Left lung (tissue), 4 donors: ENCODE measurements at regions not wholly inside any gene's neighbourhood (a gene's known extent, or its start where the extent isn't known, plus 50 kb on each side); places are given as distances from the start of the nearest gene placed in this dataset.

Experiments used
- ATAC-seq: fragments of 200-7000 bp; cut with Tn5 transposase; one replicate; pipeline ENCODE4 v1.9.1; 2020; ENCODE audit warnings: moderate library complexity
- DNase-seq, 4 donors: peaks; one replicate each; pipeline ENCODE4 v3.0.0-alpha.2; 2013 to 2020
- H3K27ac ChIP-seq, 2 donors: fragments of 200-600 bp; sonication (generic) in 1 of 2; one replicate each; pipeline versions ENCODE4 v1.5.0 to v1.8.0; 2020 to 2021
- H3K27me3 ChIP-seq, 2 donors: fragments of 200-600 bp; sonication (generic) in 1 of 2; one replicate each; pipeline versions ENCODE4 v1.5.0 to v1.8.0; 2020 to 2021
- H3K36me3 ChIP-seq, 2 donors: fragments of 200-600 bp; sonication (generic) in 1 of 2; one replicate each; pipeline versions ENCODE4 v1.5.0 to v1.8.0; 2020 to 2021
- H3K4me1 ChIP-seq, 2 donors: fragments of 200-600 bp; one replicate each; pipeline ENCODE4 v1.8.0; 2021
- H3K4me3 ChIP-seq, 2 donors: fragments of 200-600 bp; sonication (generic) in 1 of 2; one replicate each; pipeline versions ENCODE4 v1.5.0 to v1.8.0; 2020 to 2021; ENCODE audit warnings: mild to moderate bottlenecking in 1 of 2
- H3K9me3 ChIP-seq, 2 donors: fragments of 200-600 bp; sonication (generic) in 1 of 2; one replicate each; pipeline versions ENCODE4 v1.5.0 to v1.8.0; 2020 to 2021
- intact Hi-C, 2 donors: fragments of 100-400 bp; cut with DNase I; formaldehyde crosslinking; loops; one replicate each; pipeline versions ENCODE4 v1.11.2 to v1.14.2; 2022
- TF ChIP-seq, protein P1 (sequence below), 2 donors: fragments of 200-600 bp; sonication (generic) in 1 of 2; IDR thresholded peaks; one replicate each; pipeline versions ENCODE4 v1.5.0 to v1.8.0; 2021; ENCODE audit warnings: antibody characterized with exemption in 2 of 2
- donor health status: DM: no; HTN: yes; CAD: no.
- donor health status: DM: no; HTN: no; CAD: no.

DNA sequence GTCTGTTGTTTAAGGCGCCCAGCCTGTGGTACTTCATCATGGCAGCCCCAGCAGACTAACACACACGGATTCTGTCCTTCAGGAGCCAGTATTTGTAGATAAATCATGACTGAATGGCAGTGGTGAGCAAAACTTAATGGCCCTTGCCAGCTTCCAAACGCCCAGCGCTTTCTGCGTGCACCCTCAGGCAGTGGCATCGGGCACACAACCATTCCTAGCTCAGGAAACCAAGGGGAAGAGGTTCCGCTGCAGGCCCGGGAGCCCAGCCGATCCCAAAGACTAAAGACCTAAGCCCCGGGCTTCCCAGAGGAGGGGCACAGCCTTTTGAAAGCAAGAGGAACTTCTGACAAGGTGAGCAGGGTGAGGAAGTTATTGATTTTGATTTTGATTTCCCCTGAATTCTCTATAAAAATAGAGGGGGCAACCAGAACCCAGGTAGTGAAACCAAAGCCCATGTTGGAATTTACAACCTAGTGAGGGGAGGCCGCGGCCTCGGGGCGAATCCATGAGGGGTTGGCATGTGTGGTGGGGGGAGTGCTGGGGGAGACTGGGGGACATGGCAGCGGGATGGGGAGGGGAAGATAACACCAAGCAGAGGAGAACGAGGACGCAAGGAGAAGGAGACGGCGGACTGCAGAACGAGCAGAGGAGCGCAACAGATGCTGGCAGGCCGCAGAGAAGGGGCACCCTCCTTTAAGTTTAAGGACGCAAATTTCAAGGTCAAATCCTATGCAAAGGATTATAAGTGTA lies 79.9 kb upstream of the SEPTIN5 start:
- ATAC-seq (no peak), DNase-seq (no peak)
- no peaks in the 10 kb centered on the region for H3K9me3 ChIP-seq
- H3K4me3 ChIP-seq = no peak overlapping the region
- H3K36me3 ChIP-seq = no peaks in the 10 kb centered on the region
- TF ChIP-seq, protein P1, sequence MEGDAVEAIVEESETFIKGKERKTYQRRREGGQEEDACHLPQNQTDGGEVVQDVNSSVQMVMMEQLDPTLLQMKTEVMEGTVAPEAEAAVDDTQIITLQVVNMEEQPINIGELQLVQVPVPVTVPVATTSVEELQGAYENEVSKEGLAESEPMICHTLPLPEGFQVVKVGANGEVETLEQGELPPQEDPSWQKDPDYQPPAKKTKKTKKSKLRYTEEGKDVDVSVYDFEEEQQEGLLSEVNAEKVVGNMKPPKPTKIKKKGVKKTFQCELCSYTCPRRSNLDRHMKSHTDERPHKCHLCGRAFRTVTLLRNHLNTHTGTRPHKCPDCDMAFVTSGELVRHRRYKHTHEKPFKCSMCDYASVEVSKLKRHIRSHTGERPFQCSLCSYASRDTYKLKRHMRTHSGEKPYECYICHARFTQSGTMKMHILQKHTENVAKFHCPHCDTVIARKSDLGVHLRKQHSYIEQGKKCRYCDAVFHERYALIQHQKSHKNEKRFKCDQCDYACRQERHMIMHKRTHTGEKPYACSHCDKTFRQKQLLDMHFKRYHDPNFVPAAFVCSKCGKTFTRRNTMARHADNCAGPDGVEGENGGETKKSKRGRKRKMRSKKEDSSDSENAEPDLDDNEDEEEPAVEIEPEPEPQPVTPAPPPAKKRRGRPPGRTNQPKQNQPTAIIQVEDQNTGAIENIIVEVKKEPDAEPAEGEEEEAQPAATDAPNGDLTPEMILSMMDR (IDR thresholded peaks at IDR 0.05) = no peak
- peaks cover 0 to 6% of the 10 kb centered on the region in 2 donors for H3K27me3 ChIP-seq
- H3K4me1 ChIP-seq = peaks cover 0 to 4% of the 10 kb centered on the region in 2 donors
- no peak overlapping the region for H3K27ac ChIP-seq
- intact Hi-C loops = loop anchor here in 1 of 2 donors (10.0 kb wide), 1 partner anchor 140 kb away; no protein-coding TSS in a partner anchor

DNA sequence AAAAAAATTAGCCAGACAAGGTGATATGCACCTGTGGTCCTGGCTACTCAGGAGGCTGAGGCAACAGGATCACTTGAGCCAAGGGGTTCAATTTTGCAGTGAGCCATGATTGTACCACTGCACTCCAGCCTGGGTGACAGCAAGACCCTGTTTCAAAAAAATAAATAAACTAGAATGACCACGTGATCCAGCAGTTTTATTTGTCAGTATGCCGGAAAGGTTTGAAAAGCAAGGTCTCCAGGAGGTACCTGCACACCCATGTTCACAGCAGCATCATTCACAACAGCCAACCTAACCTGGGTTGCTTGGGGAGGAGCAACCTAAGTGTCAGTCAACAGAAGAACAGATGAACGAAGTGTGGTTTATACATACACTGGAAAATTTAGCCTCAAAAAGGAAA lies 78.7 kb upstream of the SEPTIN5 start:
- H3K4me1 ChIP-seq = no peaks in the 10 kb centered on the region
- no peak for ATAC-seq

DNA sequence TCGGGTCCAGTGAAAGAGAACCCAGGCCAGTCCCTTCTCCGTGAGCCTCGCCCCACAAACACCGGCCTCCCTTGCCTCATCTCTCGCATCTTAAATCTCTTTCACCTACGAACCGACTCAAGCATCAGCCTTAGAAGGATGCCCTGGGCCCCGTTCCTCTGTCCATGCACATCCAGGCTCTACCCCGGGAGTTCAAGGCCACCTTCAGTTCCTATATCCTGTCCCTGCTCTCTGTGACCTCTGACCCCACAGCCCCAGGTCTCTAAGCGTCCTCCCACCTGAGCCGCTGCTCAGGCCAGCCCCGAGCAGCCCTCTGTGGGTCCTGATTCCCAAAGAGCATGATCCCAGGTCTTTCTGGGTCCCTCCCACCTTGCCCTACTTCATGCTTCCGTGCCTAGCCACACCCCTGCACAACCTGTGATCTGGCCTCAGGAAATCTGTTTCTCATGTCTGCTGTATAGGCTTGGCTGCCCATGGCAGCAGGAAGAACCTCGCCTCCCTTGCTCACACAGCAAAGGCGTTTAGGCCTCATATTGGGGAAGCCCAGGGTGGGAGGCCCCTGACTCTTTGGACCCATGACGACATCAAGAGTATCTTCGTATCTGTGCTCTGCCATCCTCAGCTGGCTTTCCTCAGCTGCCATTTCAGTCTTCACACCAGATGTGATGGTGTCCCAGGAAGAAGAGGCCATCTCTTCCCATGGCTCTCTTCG lies 77.5 kb upstream of the SEPTIN5 start:
- Histone ChIP-seq H3K4me1 (no peaks in the 10 kb centered on the region), H3K27me3 (peaks cover 0 to 17% of the 10 kb centered on the region in 2 donors), H3K27ac (no peak overlapping the region), H3K9me3 (no peaks in the 10 kb centered on the region), H3K4me3 (no peak overlapping the region), H3K36me3 (no peaks in the 10 kb centered on the region)
- DNase-seq (no peak), ATAC-seq (no peak)
- intact Hi-C loops = loop anchor here in 1 of 2 donors (10.0 kb wide), 1 partner anchor 142 kb away; no protein-coding TSS in a partner anchor
- TF ChIP-seq, protein P1 (IDR thresholded peaks at IDR 0.05) = no peak

More for the DNA sequence above, 78.7 kb upstream of the SEPTIN5 start:
- Histone ChIP-seq H3K4me3 (no peak overlapping the region), H3K27me3 (peaks cover 0 to 7% of the 10 kb centered on the region in 2 donors), H3K36me3 (no peaks in the 10 kb centered on the region), H3K9me3 (no peaks in the 10 kb centered on the region), H3K27ac (no peak overlapping the region)
- TF ChIP-seq, protein P1 (IDR thresholded peaks at IDR 0.05) = no peak
- no peak for DNase-seq
- intact Hi-C loops = loop anchor here in 1 of 2 donors (10.0 kb wide), 1 partner anchor 141 kb away; no protein-coding TSS in a partner anchor

DNA sequence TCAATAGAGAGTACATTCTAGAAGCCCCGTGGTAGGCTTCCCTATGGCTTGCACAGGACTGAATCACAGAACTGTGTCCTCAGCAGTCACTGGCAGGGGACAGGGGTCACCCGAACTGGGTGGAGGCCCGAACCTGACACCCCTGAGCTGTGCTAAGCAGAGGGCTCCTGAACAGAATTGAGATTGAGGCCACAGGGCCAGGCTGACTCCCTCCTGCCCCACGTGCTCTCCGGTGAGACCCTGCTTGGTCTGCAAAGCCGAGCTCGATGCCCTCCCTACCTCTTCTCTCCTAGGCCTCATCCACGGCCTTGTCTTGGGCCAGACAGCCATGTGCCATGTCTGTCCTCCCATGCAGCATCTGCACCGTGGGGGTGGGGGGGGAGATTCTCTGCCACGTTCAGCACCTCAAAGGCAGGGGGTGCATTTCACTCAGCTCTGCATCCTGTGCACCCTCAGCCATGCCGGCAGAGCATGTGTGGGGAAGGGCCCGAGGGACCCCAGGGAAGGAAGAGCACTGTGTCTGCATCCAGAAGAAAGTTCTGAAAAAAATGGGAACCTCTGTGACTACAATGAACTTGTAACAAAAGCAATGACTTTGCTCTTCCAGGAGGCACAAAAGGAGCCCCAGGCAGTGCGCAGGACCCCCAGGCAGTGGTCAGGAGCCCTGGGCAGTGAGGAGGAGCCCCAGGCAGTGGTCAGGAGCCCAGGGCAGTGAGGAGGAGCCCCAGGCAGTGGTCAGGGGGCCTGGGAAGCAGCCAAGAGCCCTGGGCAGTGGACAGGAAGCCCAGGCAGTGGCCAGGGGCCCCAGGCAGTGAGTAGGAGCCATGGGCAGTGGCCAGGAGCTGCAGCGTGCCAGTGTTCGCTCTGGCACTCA lies 76.7 kb upstream of the SEPTIN5 start:
- H3K9me3 ChIP-seq = no peaks in the 10 kb centered on the region
- TF ChIP-seq, protein P1 (IDR thresholded peaks at IDR 0.05) = no peak
- DNase-seq (no peak), ATAC-seq (no peak)
- peaks cover 0 to 20% of the 10 kb centered on the region in 2 donors for H3K27me3 ChIP-seq
- no peaks in the 10 kb centered on the region for H3K36me3 ChIP-seq
- intact Hi-C loops = loop anchor here in 1 of 2 donors (10.0 kb wide), 1 partner anchor 143 kb away; no protein-coding TSS in a partner anchor
- no peaks in the 10 kb centered on the region for H3K4me1 ChIP-seq
- no peak overlapping the region for H3K4me3 ChIP-seq
- no peak overlapping the region for H3K27ac ChIP-seq
